AG04450 (cell line): ENCODE measurements at regions not wholly inside any gene's neighbourhood (a gene's known extent, or its start where the extent isn't known, plus 50 kb on each side); places are given as distances from the start of the nearest gene placed in this dataset.

ENCODE experiments used
- CTCF ChIA-PET: fragments of 300-600, 350-600 bp; formaldehyde crosslinking; extraction: SDS; loops from one replicate; lab custom pipeline; 2022; ENCODE audit warnings: antibody characterized with exemption, inconsistent platforms; lab: Charles Lee
- POLR2A ChIA-PET: fragments of 350-600 bp; formaldehyde crosslinking; extraction: SDS; loops from one replicate; lab custom pipeline; 2021; ENCODE audit warnings: antibody characterized with exemption, inconsistent platforms; lab: Yijun Ruan, JAX
- DNase-seq: peaks from one replicate; pipeline ENCODE4 v3.0.0-alpha.2; 2011; ENCODE audit warnings: low read depth, low spot score
- H3K27ac ChIP-seq: one replicate; pipeline ENCODE4 v1.5.1; 2012; ENCODE audit warnings: low read depth, low read length, control low read depth
- H3K27me3 ChIP-seq: one replicate; pipeline ENCODE4 v1.6.0; 2012; ENCODE audit warnings: low read length; ENCODE audit not compliant: control insufficient read depth, insufficient read depth
- H3K4me3 ChIP-seq: 2 replicates; pipeline ENCODE4 v1.5.1; 2011; ENCODE audit warnings: mild to moderate bottlenecking, low read depth, low read length, control low read depth
- H3K9me3 ChIP-seq: 2 replicates; pipeline ENCODE4 v1.5.1; 2012; ENCODE audit warnings: low read length; ENCODE audit not compliant: control insufficient read depth, insufficient read depth
- CTCF ChIP-seq: IDR thresholded peaks from 2 replicates; pipeline ENCODE4 v1.5.1; 2011; ENCODE audit warnings: low read depth, low read length, control low read depth, inconsistent platforms

GRCh38 chr13:50277127-50277526 lies 261.9 kb downstream of the KCNRG start:
- Histone ChIP-seq H3K27ac (no peak overlapping the region), H3K27me3 (no peaks in the 10 kb centered on the region), H3K4me3 (no peak overlapping the region), H3K9me3 (no peaks in the 10 kb centered on the region; the same call in 1 of the 2 replicates)
- no peak for DNase-seq
- TF ChIP-seq CTCF, result no peak
- POLR2A ChIA-PET, result no interaction called here
- CTCF ChIA-PET, result no interaction called here

GRCh38 chr13:50277906-50278305 lies 262.7 kb downstream of the KCNRG start:
- Histone ChIP-seq H3K27me3 (no peaks in the 10 kb centered on the region), H3K27ac (no peak overlapping the region), H3K9me3 (no peaks in the 10 kb centered on the region; the same call in 1 of the 2 replicates), H3K4me3 (no peak overlapping the region)
- no peak for DNase-seq
- no peak for TF ChIP-seq CTCF
- CTCF ChIA-PET, result no interaction called here
- POLR2A ChIA-PET, result no interaction called here

DNA sequence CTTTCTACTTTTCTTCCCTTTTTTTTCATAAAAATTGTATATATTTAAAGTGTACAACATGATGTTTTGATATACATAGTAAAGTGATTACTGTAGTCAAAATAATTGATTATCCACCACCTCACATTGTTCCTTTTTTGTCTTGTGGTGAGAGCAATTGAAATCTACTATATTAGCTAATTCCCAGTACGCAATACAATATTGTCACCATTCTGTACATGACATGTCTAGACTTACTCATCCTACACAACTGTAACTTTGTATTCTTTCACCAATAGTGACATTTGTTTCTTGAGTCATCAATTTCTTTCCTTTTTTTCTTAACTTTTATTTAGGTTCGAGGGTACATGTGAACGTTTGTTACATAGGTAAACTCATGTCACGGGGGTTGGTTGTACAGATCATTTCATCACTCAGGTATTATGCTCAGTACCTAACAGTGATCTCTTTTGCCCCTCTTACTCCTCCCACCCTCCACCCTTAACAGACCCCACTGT lies 265.2 kb downstream of the KCNRG start:
- H3K27me3 ChIP-seq, result no peaks in the 10 kb centered on the region
- ChIA-PET POLR2A (no interaction called here), CTCF (no interaction called here)
- H3K4me3 ChIP-seq, result no peak overlapping the region
- no peak for DNase-seq
- no peak for TF ChIP-seq CTCF
- no peaks in the 10 kb centered on the region; the same call in 1 of the 2 replicates for H3K9me3 ChIP-seq
- H3K27ac ChIP-seq, result no peak overlapping the region

- H3K27ac ChIP-seq, result no peak overlapping the region
- no peaks in the 10 kb centered on the region; the same call in 1 of the 2 replicates for H3K9me3 ChIP-seq
- no peak overlapping the region for H3K4me3 ChIP-seq
- CTCF ChIA-PET, result no interaction called here
- H3K27me3 ChIP-seq, result no peaks in the 10 kb centered on the region
- POLR2A ChIA-PET, result no interaction called here
- TF ChIP-seq CTCF, result no peak
- DNase-seq, result no peak
Observed at GRCh38 chr13:50282016-50282415, 266.8 kb downstream of the KCNRG start.

GRCh38 chr13:50283017-50283416 lies 267.8 kb downstream of the KCNRG start:
- H3K4me3 ChIP-seq, result no peak overlapping the region
- H3K27me3 ChIP-seq, result no peaks in the 10 kb centered on the region
- DNase-seq, result no peak
- CTCF ChIA-PET, result no interaction called here
- H3K27ac ChIP-seq, result no peak overlapping the region
- no peaks in the 10 kb centered on the region for H3K9me3 ChIP-seq
- no peak for TF ChIP-seq CTCF
- POLR2A ChIA-PET, result no interaction called here
